PC-9 (cell line): ENCODE measurements at regions not wholly inside any gene's neighbourhood (a gene's known extent, or its start where the extent isn't known, plus 50 kb on each side); places are given as distances from the start of the nearest gene placed in this dataset.

Source experiments
- BruUV-seq: library from RNA; stranded (reverse); fragments of 400-500 nt; replicated peaks from 2 replicates; lab custom pipeline; 2021; lab: Mats Ljungman, UMichigan
- CTCF ChIA-PET: fragments of 300-600 bp; sonication (Branson Sonifier 250); formaldehyde crosslinking; loops from one replicate; lab custom pipeline; 2022; ENCODE audit warnings: antibody characterized with exemption; lab: Charles Lee
- POLR2A ChIA-PET: fragments of 300-600 bp; sonication (Branson Sonifier 250); formaldehyde crosslinking; loops from one replicate; lab custom pipeline; 2022; ENCODE audit warnings: antibody characterized with exemption; ENCODE audit not compliant: unreplicated experiment; lab: Charles Lee
- DNase-seq, 2 experiments: peaks; one replicate each; pipeline versions ENCODE4 v3.0.0 to v3.0.0-alpha.2; 2015 to 2022; ENCODE audit warnings: mixed read lengths in 1 of 2
- H2AFZ ChIP-seq: fragments of 200-600 bp; sonication (generic); 2 replicates; pipeline ENCODE4 v1.8.1; 2017; ENCODE audit warnings: antibody characterized with exemption
- H3F3A ChIP-seq: fragments of 200-600 bp; sonication (generic); 2 replicates; pipeline ENCODE4 v1.8.1; 2017; ENCODE audit warnings: antibody characterized with exemption, mild to moderate bottlenecking, low read depth; ENCODE audit not compliant: insufficient read depth
- H3K27ac ChIP-seq: fragments of 200-600 bp; sonication (generic); 2 replicates; pipeline ENCODE4 v1.6.1; 2016; ENCODE audit warnings: mixed run types
- H3K27me3 ChIP-seq: fragments of 200-600 bp; sonication (generic); 2 replicates; pipeline ENCODE4 v1.6.1; 2016; ENCODE audit warnings: low read depth, mixed run types; ENCODE audit not compliant: insufficient read depth
- H3K36me3 ChIP-seq: fragments of 200-600 bp; sonication (generic); 2 replicates; pipeline ENCODE4 v1.6.1; 2016; ENCODE audit warnings: low read depth, mixed run types
- H3K4me1 ChIP-seq: fragments of 200-600 bp; sonication (generic); replicated peaks from 2 replicates; pipeline ENCODE4 v1.6.1; 2016; ENCODE audit warnings: mixed run types; ENCODE audit not compliant: insufficient read depth
- H3K4me2 ChIP-seq: fragments of 200-600 bp; sonication (generic); 2 replicates; pipeline ENCODE4 v1.6.1; 2017; ENCODE audit warnings: mixed run types
- H3K4me3 ChIP-seq: fragments of 200-600 bp; sonication (generic); 2 replicates; pipeline ENCODE4 v1.6.1; 2016; ENCODE audit warnings: mixed run types
- H3K79me2 ChIP-seq: fragments of 200-600 bp; sonication (generic); 2 replicates; pipeline ENCODE4 v1.6.1; 2017; ENCODE audit warnings: low read depth, mixed run types
- H3K9me2 ChIP-seq: fragments of 200-600 bp; sonication (generic); 2 replicates; pipeline ENCODE4 v1.8.1; 2017; ENCODE audit warnings: mild to moderate bottlenecking; ENCODE audit not compliant: insufficient read depth
- H3K9me3 ChIP-seq: fragments of 200-600 bp; sonication (generic); 2 replicates; pipeline ENCODE4 v1.8.1; 2016; ENCODE audit warnings: low read depth; ENCODE audit not compliant: insufficient read depth
- H4K20me1 ChIP-seq: fragments of 200-600 bp; sonication (generic); 2 replicates; pipeline ENCODE4 v1.8.1; 2017; ENCODE audit not compliant: insufficient read depth
- CTCF ChIP-seq: fragments of 200-600 bp; sonication (generic); conservative IDR thresholded peaks from 2 replicates; pipeline ENCODE4 v1.6.1; 2017; ENCODE audit warnings: mixed run types, antibody characterized with exemption, mild to moderate bottlenecking, moderate library complexity
- EZH2 ChIP-seq: fragments of 200-600 bp; sonication (generic); IDR thresholded peaks from 2 replicates; pipeline ENCODE4 v1.8.0; 2017; ENCODE audit warnings: antibody characterized with exemption, low read depth
- intact Hi-C: fragments of 100-400 bp; cut with micrococcal nuclease; formaldehyde crosslinking; loops from one replicate; pipeline ENCODE4 v1.10.0; 2022; ENCODE audit not compliant: unreplicated experiment

GRCh38 chr2:239889641-239890121, 135.5 kb downstream of the NDUFA10 start:
- no TSS peak for BruUV-seq
- H3K79me2 ChIP-seq, result no peaks in the 10 kb centered on the region
- TF ChIP-seq EZH2 (no peak), CTCF (no peak)
- H3K4me2 ChIP-seq, result no peak overlapping the region
- no peaks in the 10 kb centered on the region for H3K36me3 ChIP-seq
- intact Hi-C loops, result no loop called here
- ChIA-PET CTCF (no interaction called here), POLR2A (no interaction called here)
- no peaks in the 10 kb centered on the region; the same call in 1 of the 2 replicates for H4K20me1 ChIP-seq
- no peak overlapping the region for H3K27ac ChIP-seq
- peaks cover 4% of the 10 kb centered on the region; the same call in 1 of the 2 replicates for H3K9me2 ChIP-seq
- H3K9me3 ChIP-seq, result peaks cover 17% of the 10 kb centered on the region
- DNase-seq, result no peak
- H3K4me3 ChIP-seq, result no peak overlapping the region
- H3K4me1 ChIP-seq, result no peaks in the 10 kb centered on the region
- H3K27me3 ChIP-seq, result peaks cover 71% of the 10 kb centered on the region
- H3F3A ChIP-seq, result no peaks in the 10 kb centered on the region
- H2AFZ ChIP-seq, result no peak overlapping the region

DNA sequence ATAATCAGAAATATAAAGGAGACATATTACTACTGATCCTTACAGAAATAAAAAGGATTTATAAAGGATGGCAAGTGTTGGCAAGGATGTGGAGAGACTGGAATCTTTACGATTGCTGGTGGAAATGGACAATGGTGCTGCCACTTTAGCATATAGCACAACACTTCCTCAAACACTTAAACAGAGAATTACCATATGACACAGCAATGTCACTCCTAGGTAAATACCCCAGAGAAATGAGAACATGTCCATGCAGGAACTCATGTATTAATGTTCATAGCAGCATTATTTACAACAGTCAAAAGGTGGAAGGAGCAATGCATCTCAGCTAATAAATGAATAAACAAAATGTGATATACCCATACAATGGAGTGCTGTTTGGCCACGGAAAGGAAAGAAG, 137.5 kb downstream of the NDUFA10 start:
- ChIA-PET POLR2A (no interaction called here), CTCF (no interaction called here)
- H3K27ac ChIP-seq, result no peak overlapping the region
- peaks cover 50% of the 10 kb centered on the region for H3K27me3 ChIP-seq
- no peak overlapping the region for H3K4me3 ChIP-seq
- H3K4me2 ChIP-seq, result no peak overlapping the region
- H3K79me2 ChIP-seq, result no peaks in the 10 kb centered on the region
- H3K9me3 ChIP-seq, result peaks cover 23% of the 10 kb centered on the region
- BruUV-seq, result no TSS peak
- no peaks in the 10 kb centered on the region for H3K4me1 ChIP-seq
- no peaks in the 10 kb centered on the region; the same call in 1 of the 2 replicates for H4K20me1 ChIP-seq
- no peaks in the 10 kb centered on the region for H3K36me3 ChIP-seq
- DNase-seq, result no peak
- H3K9me2 ChIP-seq, result peaks cover 4% of the 10 kb centered on the region; the same call in 1 of the 2 replicates
- intact Hi-C loops, result no loop called here
- H2AFZ ChIP-seq, result no peak overlapping the region
- TF ChIP-seq CTCF (no peak), EZH2 (no peak)
- H3F3A ChIP-seq, result no peaks in the 10 kb centered on the region

- no peak for DNase-seq
- peaks cover 46% of the 10 kb centered on the region for H3K27me3 ChIP-seq
- H3K4me2 ChIP-seq, result no peak overlapping the region
- no peaks in the 10 kb centered on the region for H3K79me2 ChIP-seq
- ChIA-PET CTCF (no interaction called here), POLR2A (no interaction called here)
- H3F3A ChIP-seq, result no peaks in the 10 kb centered on the region
- H3K4me3 ChIP-seq, result no peak overlapping the region
- no peak overlapping the region for H3K27ac ChIP-seq
- TF ChIP-seq EZH2 (no peak), CTCF (no peak)
- intact Hi-C loops, result no loop called here
- no peaks in the 10 kb centered on the region for H3K4me1 ChIP-seq
- H3K36me3 ChIP-seq, result no peaks in the 10 kb centered on the region
- peaks cover 23% of the 10 kb centered on the region for H3K9me3 ChIP-seq
- H4K20me1 ChIP-seq, result no peaks in the 10 kb centered on the region; the same call in 1 of the 2 replicates
- no TSS peak for BruUV-seq
- H2AFZ ChIP-seq, result no peak overlapping the region
- H3K9me2 ChIP-seq, result peaks cover 4% of the 10 kb centered on the region; the same call in 1 of the 2 replicates
Measured at GRCh38 chr2:239886781-239887180, 138.4 kb downstream of the NDUFA10 start.
